DND-41 (cell line): ENCODE measurements at regions not wholly inside any gene's neighbourhood (a gene's known extent, or its start where the extent isn't known, plus 50 kb on each side); places are given as distances from the start of the nearest gene placed in this dataset.

ENCODE experiments used
- ATAC-seq: fragments of 200-7000 bp; cut with Tn5 transposase; 3 replicates; pipeline ENCODE4 v1.9.1; 2021; ENCODE audit warnings: low read depth; ENCODE audit not compliant: insufficient read depth
- DNase-seq: peaks from one replicate; pipeline ENCODE4 v3.0.0-alpha.2; 2020
- H2AFZ ChIP-seq: 2 replicates; pipeline ENCODE4 v1.6.0; 2012; ENCODE audit warnings: low read depth, low read length
- H3K27ac ChIP-seq: 2 replicates; pipeline ENCODE4 v1.5.1; 2012; ENCODE audit warnings: low read length, inconsistent platforms
- H3K27me3 ChIP-seq: fragments of 200-600 bp; sonication (generic); 2 replicates; pipeline ENCODE4 v1.6.0; 2012; ENCODE audit warnings: low read length, mild to moderate bottlenecking, inconsistent platforms; ENCODE audit not compliant: insufficient read depth, poor library complexity
- H3K36me3 ChIP-seq: 2 replicates; pipeline ENCODE4 v1.5.1; 2012; ENCODE audit warnings: low read length, inconsistent platforms; ENCODE audit not compliant: insufficient read depth
- H3K4me1 ChIP-seq: 2 replicates; pipeline ENCODE4 v1.5.1; 2012; ENCODE audit warnings: mild to moderate bottlenecking, low read length; ENCODE audit not compliant: insufficient read depth
- H3K4me2 ChIP-seq: 2 replicates; pipeline ENCODE4 v1.6.0; 2012; ENCODE audit warnings: mild to moderate bottlenecking, moderate library complexity, low read length, inconsistent platforms; ENCODE audit not compliant: insufficient read depth
- H3K4me3 ChIP-seq, 2 experiments: fragments of 200-600 bp in 1 of 2; shearing (Covaris generic) in 1 of 2; 2 replicates each; pipeline ENCODE4 v1.5.1; 2012 to 2016; ENCODE audit warnings: inconsistent platforms in 2 of 2, low read length in 2 of 2, mild to moderate bottlenecking in 2 of 2, low read depth in 1 of 2, moderate library complexity in 1 of 2
- H3K79me2 ChIP-seq: 2 replicates; pipeline ENCODE4 v1.6.0; 2012; ENCODE audit warnings: low read length, inconsistent platforms; ENCODE audit not compliant: insufficient read depth
- H3K9ac ChIP-seq: 2 replicates; pipeline ENCODE4 v1.6.0; 2012; ENCODE audit warnings: low read depth, mild to moderate bottlenecking, inconsistent platforms, low read length, moderate library complexity
- H3K9me3 ChIP-seq: 2 replicates; pipeline ENCODE4 v1.5.1; 2012; ENCODE audit warnings: low read length, moderate library complexity, mild to moderate bottlenecking, inconsistent platforms; ENCODE audit not compliant: insufficient read depth, severe bottlenecking
- H4K20me1 ChIP-seq: 2 replicates; pipeline ENCODE4 v1.6.0; 2012; ENCODE audit warnings: low read length; ENCODE audit not compliant: insufficient read depth
- CTCF ChIP-seq: IDR thresholded peaks from 2 replicates; pipeline ENCODE4 v1.5.1; 2012; ENCODE audit warnings: borderline replicate concordance, low read length, moderate library complexity, mild to moderate bottlenecking; ENCODE audit not compliant: poor library complexity, severe bottlenecking; ENCODE audit errors: extremely low read depth
- EZH2 ChIP-seq: IDR thresholded peaks from 3 replicates; pipeline ENCODE4 v1.6.1; 2012; ENCODE audit warnings: borderline replicate concordance, low read depth, mild to moderate bottlenecking, moderate library complexity, low read length, inconsistent platforms; ENCODE audit not compliant: severe bottlenecking

GRCh38 chrX:51420610-51421009 is 75.8 kb downstream of the NUDT11 start:
- H3K36me3 ChIP-seq = no peaks in the 10 kb centered on the region
- H3K4me3 ChIP-seq = no peak overlapping the region
- H3K9me3 ChIP-seq = no peaks in the 10 kb centered on the region
- no peaks in the 10 kb centered on the region for H3K27me3 ChIP-seq
- TF ChIP-seq CTCF (peak; percentile 67), EZH2 (no peak)
- no peaks in the 10 kb centered on the region for H3K79me2 ChIP-seq
- H3K4me2 ChIP-seq = no peak overlapping the region
- no peaks in the 10 kb centered on the region for H4K20me1 ChIP-seq
- no peak overlapping the region for H3K9ac ChIP-seq
- DNase-seq = peak; percentile 4
- no peaks in the 10 kb centered on the region for H3K4me1 ChIP-seq
- H2AFZ ChIP-seq = no peak overlapping the region
- no peak for ATAC-seq
- H3K27ac ChIP-seq = no peak overlapping the region

GRCh38 chrX:51408462-51408861 is 75.8 kb downstream of the NUDT10 start:
- no peak for TF ChIP-seq CTCF
- TF ChIP-seq EZH2 = no peak
- Histone ChIP-seq H3K9ac (no peak overlapping the region), H3K9me3 (no peaks in the 10 kb centered on the region), H2AFZ (no peak overlapping the region), H4K20me1 (no peaks in the 10 kb centered on the region), H3K36me3 (no peaks in the 10 kb centered on the region), H3K27ac (no peak overlapping the region), H3K79me2 (no peaks in the 10 kb centered on the region), H3K4me3 (no peak overlapping the region), H3K4me2 (no peak overlapping the region), H3K27me3 (no peaks in the 10 kb centered on the region), H3K4me1 (no peaks in the 10 kb centered on the region)
- DNase-seq (no peak), ATAC-seq (no peak)

DNA sequence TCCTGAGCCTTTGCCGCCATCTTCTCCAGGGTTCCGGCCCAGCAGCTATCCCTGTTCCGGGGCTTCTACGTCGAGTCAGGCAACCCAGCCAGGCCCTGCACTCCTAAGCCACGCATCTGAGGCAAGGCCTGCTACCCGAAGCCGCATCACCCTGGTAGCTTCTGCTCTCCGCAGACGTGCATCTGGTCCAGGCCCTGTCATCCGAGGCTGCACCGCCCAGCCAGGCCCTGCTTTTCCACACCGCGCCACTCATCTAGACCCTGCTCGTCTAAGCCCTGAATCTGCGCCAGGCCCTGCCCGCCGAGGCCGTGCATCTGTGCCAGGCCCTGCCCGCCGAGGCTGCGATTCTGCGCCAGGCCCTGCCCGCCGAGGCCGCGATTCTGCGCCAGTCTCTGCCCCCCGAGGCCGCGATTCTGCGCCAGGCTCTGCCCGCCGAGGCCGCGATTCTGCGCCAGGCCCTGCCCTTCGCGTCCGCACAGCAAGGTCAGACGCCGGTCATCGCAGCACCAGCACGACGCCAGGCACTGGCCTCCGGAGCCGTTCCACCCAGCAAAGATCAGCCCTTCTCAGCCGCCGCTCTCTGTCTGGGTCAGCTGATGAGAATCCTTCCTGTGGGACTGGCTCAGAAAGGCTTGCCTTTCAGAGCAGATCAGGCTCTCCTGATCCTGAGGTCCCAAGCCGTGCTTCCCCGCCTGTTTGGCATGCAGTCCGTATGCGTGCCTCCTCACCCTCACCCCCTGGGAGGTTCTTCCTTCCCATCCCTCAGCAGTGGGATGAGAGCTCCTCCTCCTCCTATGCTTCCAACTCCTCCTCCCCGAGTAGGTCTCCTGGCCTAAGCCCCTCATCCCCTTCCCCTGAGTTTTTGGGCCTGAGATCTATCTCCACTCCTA is 75.1 kb downstream of the NUDT10 start:
- no peak overlapping the region for H2AFZ ChIP-seq
- no peak overlapping the region for H3K4me2 ChIP-seq
- no peak overlapping the region for H3K9ac ChIP-seq
- H3K4me1 ChIP-seq = no peaks in the 10 kb centered on the region
- no peaks in the 10 kb centered on the region for H3K27me3 ChIP-seq
- no peaks in the 10 kb centered on the region for H3K36me3 ChIP-seq
- TF ChIP-seq EZH2 = no peak
- TF ChIP-seq CTCF = no peak
- no peaks in the 10 kb centered on the region for H3K79me2 ChIP-seq
- H3K27ac ChIP-seq = no peak overlapping the region
- DNase-seq = no peak
- H3K9me3 ChIP-seq = no peaks in the 10 kb centered on the region
- no peaks in the 10 kb centered on the region for H4K20me1 ChIP-seq
- no peak for ATAC-seq
- H3K4me3 ChIP-seq = no peak overlapping the region
